ENCODE measurements at regions not wholly inside any gene's neighbourhood (a gene's known extent, or its start where the extent isn't known, plus 50 kb on each side); places are given as distances from the start of the nearest gene placed in this dataset.

- H3K27me3 ChIP-seq: no peaks in the 10 kb centered on the region
- no peak for ATAC-seq
These were observed 327.4 kb upstream of the MAP3K7 start for GRCh38 chr6:90914312-90914711.

GRCh38 chr6:90913266-90913960 is 326.5 kb upstream of the MAP3K7 start:
- no peaks in the 10 kb centered on the region for H3K27me3 ChIP-seq
- no peaks in the 10 kb centered on the region for H3K9me3 ChIP-seq
- ATAC-seq: no peak
- no peak overlapping the region for H3K4me3 ChIP-seq
- H3K27ac ChIP-seq: no peak overlapping the region
- no peaks in the 10 kb centered on the region for H3K36me3 ChIP-seq
- WGBS, 4 donors: 82 to 89% (median 88%) methylated on average over 2 of the region's 2 CpGs
- intact Hi-C loops (cut with DNase I): no loop called here
- DNase-seq: no peak
- TF ChIP-seq POLR2A (IDR thresholded peaks at IDR 0.05): no peak
- no peak for TF ChIP-seq CTCF (IDR thresholded peaks at IDR 0.05)
- no peaks in the 10 kb centered on the region for H3K4me1 ChIP-seq

More at GRCh38 chr6:90914312-90914711, 327.4 kb upstream of the MAP3K7 start:
- no peaks in the 10 kb centered on the region for H3K4me1 ChIP-seq
- no peak overlapping the region for H3K4me3 ChIP-seq
- no peak overlapping the region for H3K27ac ChIP-seq
- WGBS, 4 donors: 71 to 86% (median 78%) methylated on average over 2 of the region's 2 CpGs
- no peaks in the 10 kb centered on the region for H3K9me3 ChIP-seq
- H3K36me3 ChIP-seq: no peaks in the 10 kb centered on the region
- TF ChIP-seq CTCF (IDR thresholded peaks at IDR 0.05) (no peak), POLR2A (IDR thresholded peaks at IDR 0.05) (no peak)
- no peak for DNase-seq
- intact Hi-C loops (cut with DNase I): no loop called here

- no peak overlapping the region for H3K27ac ChIP-seq
- H3K27me3 ChIP-seq: no peaks in the 10 kb centered on the region
- no peak overlapping the region for H3K4me3 ChIP-seq
- H3K9me3 ChIP-seq: no peaks in the 10 kb centered on the region
- intact Hi-C loops (cut with DNase I): no loop called here
- H3K36me3 ChIP-seq: no peaks in the 10 kb centered on the region
- TF ChIP-seq POLR2A (IDR thresholded peaks at IDR 0.05) (no peak), CTCF (IDR thresholded peaks at IDR 0.05) (no peak)
- DNase-seq: no peak
- 0 to 76% (median 47%) methylated on average over 1 of the region's 1 CpG for WGBS, 4 donors
- H3K4me1 ChIP-seq: no peaks in the 10 kb centered on the region
- ATAC-seq: no peak
These were observed 324.8 kb upstream of the MAP3K7 start for GRCh38 chr6:90911642-90912041.

- TF ChIP-seq CTCF (IDR thresholded peaks at IDR 0.05): no peak
- no peak for TF ChIP-seq POLR2A (IDR thresholded peaks at IDR 0.05)
- no peak overlapping the region for H3K27ac ChIP-seq
- no peaks in the 10 kb centered on the region for H3K36me3 ChIP-seq
- WGBS, 4 donors: 88 to 99% (median 98%) methylated on average over 6 of the region's 6 CpGs
- no peak overlapping the region for H3K4me3 ChIP-seq
- no peaks in the 10 kb centered on the region for H3K4me1 ChIP-seq
- intact Hi-C loops (cut with DNase I): no loop called here
- no peak for DNase-seq
- no peak for ATAC-seq
- no peaks in the 10 kb centered on the region for H3K9me3 ChIP-seq
- H3K27me3 ChIP-seq: no peaks in the 10 kb centered on the region
These were observed 324.0 kb upstream of the MAP3K7 start for GRCh38 chr6:90910893-90911292.
